PC-9 (cell line): ENCODE measurements at regions not wholly inside any gene's neighbourhood (a gene's known extent, or its start where the extent isn't known, plus 50 kb on each side); places are given as distances from the start of the nearest gene placed in this dataset.

ENCODE experiments used
- CTCF ChIP-seq: fragments of 200-600 bp; sonication (generic); conservative IDR thresholded peaks from 2 replicates; pipeline ENCODE4 v1.6.1; 2017; ENCODE audit warnings: mixed run types, antibody characterized with exemption, mild to moderate bottlenecking, moderate library complexity
- EZH2 ChIP-seq: fragments of 200-600 bp; sonication (generic); IDR thresholded peaks from 2 replicates; pipeline ENCODE4 v1.8.0; 2017; ENCODE audit warnings: antibody characterized with exemption, low read depth

DNA sequence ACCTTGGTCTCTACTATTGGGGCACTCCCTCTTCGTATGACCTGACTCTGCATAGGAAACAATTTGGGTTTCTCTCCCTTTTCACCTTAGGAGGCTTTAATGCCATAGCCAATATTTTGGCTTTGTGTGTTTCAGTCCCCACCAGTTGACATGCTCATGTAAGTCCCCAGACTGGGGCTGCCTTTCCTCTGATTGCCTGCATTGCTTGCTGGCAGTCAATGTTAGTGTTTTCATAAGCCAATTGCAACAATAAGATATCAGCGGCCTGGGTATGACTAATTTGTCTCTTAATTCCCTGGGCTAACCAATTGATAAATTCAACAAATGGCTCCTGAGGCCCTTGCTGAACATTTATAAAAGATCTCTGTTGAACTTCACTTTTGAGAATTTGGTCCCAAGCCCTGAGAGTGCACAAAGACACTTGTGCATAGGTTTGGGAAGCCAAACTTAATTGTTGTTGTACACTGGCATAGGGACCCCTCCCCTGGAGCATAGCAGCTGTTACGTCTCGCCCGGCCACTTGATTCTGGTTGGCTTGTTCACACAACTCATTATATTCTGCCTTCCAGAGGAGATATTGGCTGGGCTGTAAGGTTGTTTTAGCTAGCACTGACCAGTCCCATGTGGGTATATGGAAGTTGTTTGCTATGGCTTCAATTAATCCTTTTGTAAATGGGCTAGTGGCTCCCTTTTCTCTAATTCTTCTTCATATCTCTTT is 206.2 kb downstream of the PABPC4L start:
- TF ChIP-seq CTCF: no peak
- no peak for TF ChIP-seq EZH2
